DOHH2 (cell line): ENCODE measurements at regions not wholly inside any gene's neighbourhood (a gene's known extent, or its start where the extent isn't known, plus 50 kb on each side); places are given as distances from the start of the nearest gene placed in this dataset.

Experiments used
- H3F3A ChIP-seq: fragments of 200-600 bp; sonication (generic), shearing (Covaris generic); 2 replicates; pipeline ENCODE4 v1.6.0; 2016; ENCODE audit warnings: antibody characterized with exemption, mild to moderate bottlenecking; ENCODE audit not compliant: control insufficient read depth, insufficient read depth
- H3K27ac ChIP-seq: fragments of 200-600 bp; sonication (generic); 2 replicates; pipeline ENCODE4 v1.5.1; 2014; ENCODE audit warnings: low read depth, mild to moderate bottlenecking, low read length, moderate library complexity
- H3K27me3 ChIP-seq: fragments of 200-600 bp; sonication (generic); 2 replicates; pipeline ENCODE4 v1.6.1; 2014; ENCODE audit warnings: mild to moderate bottlenecking, low read length, mixed read lengths; ENCODE audit not compliant: control insufficient read depth
- H3K36me3 ChIP-seq: fragments of 200-600 bp; sonication (generic); 2 replicates; pipeline ENCODE4 v1.6.1; 2014; ENCODE audit warnings: mild to moderate bottlenecking, low read length, moderate library complexity, mixed read lengths; ENCODE audit not compliant: control insufficient read depth
- H3K4me1 ChIP-seq: fragments of 200-600 bp; sonication (generic); 2 replicates; pipeline ENCODE4 v1.6.1; 2014; ENCODE audit warnings: mild to moderate bottlenecking, low read length, mixed read lengths; ENCODE audit not compliant: control insufficient read depth
- H3K4me2 ChIP-seq: fragments of 200-600 bp; sonication (generic); 2 replicates; pipeline ENCODE4 v1.6.0; 2014; ENCODE audit warnings: mild to moderate bottlenecking, low read length, moderate library complexity
- H3K4me3 ChIP-seq: fragments of 200-600 bp; sonication (generic); 2 replicates; pipeline ENCODE4 v1.5.1; 2014; ENCODE audit warnings: mild to moderate bottlenecking, low read length, mixed read lengths
- H3K79me2 ChIP-seq: fragments of 200-600 bp; sonication (generic); 2 replicates; pipeline ENCODE4 v1.6.1; 2014; ENCODE audit warnings: mild to moderate bottlenecking, low read length, mixed read lengths; ENCODE audit not compliant: control insufficient read depth
- H3K9me2 ChIP-seq: fragments of 200-600 bp; sonication (generic); replicated peaks from 2 replicates; pipeline ENCODE4 v1.6.1; 2014; ENCODE audit warnings: mild to moderate bottlenecking, low read length, mixed read lengths; ENCODE audit not compliant: control insufficient read depth
- H3K9me3 ChIP-seq: fragments of 200-600 bp; sonication (generic); 2 replicates; pipeline ENCODE4 v1.6.1; 2014; ENCODE audit warnings: antibody characterized with exemption, low read length, mixed read lengths; ENCODE audit not compliant: control insufficient read depth, insufficient read depth
- H4K20me1 ChIP-seq: fragments of 200-600 bp; sonication (generic); 2 replicates; pipeline ENCODE4 v1.6.0; 2014; ENCODE audit warnings: low read depth, mild to moderate bottlenecking, antibody characterized with exemption, low read length, moderate library complexity; ENCODE audit not compliant: control insufficient read depth, insufficient read depth
- CTCF ChIP-seq: fragments of 200-600 bp; sonication (generic); IDR thresholded peaks from one replicate; pipeline ENCODE4 v1.5.1; 2014; ENCODE audit warnings: antibody characterized with exemption, mild to moderate bottlenecking, low read depth, low read length; ENCODE audit not compliant: poor library complexity, severe bottlenecking
- EZH2phosphoT487 ChIP-seq: fragments of 200-600 bp; sonication (generic); IDR thresholded peaks from 2 replicates; pipeline ENCODE4 v1.6.1; 2017; ENCODE audit warnings: borderline replicate concordance, mild to moderate bottlenecking, antibody characterized with exemption, low read length, moderate library complexity, mixed read lengths

GRCh38 chr21:29450058-29450457 lies 151.3 kb downstream of the BACH1 start:
- H4K20me1 ChIP-seq, result no peaks in the 10 kb centered on the region
- no peaks in the 10 kb centered on the region for H3F3A ChIP-seq
- H3K27ac ChIP-seq, result no peak overlapping the region
- peaks cover 8% of the 10 kb centered on the region for H3K4me1 ChIP-seq
- TF ChIP-seq CTCF (no peak), EZH2phosphoT487 (no peak)
- no peak overlapping the region for H3K4me2 ChIP-seq
- H3K27me3 ChIP-seq, result no peaks in the 10 kb centered on the region
- H3K9me2 ChIP-seq, result no peaks in the 10 kb centered on the region
- no peaks in the 10 kb centered on the region for H3K79me2 ChIP-seq
- H3K4me3 ChIP-seq, result no peak overlapping the region
- H3K36me3 ChIP-seq, result no peaks in the 10 kb centered on the region
- no peaks in the 10 kb centered on the region for H3K9me3 ChIP-seq

GRCh38 chr21:29453511-29453910 lies 154.8 kb downstream of the BACH1 start:
- Histone ChIP-seq H3K4me1 (peaks cover 8% of the 10 kb centered on the region), H3K9me2 (no peaks in the 10 kb centered on the region), H3K36me3 (no peaks in the 10 kb centered on the region), H3K27ac (no peak overlapping the region), H3K79me2 (no peaks in the 10 kb centered on the region), H4K20me1 (no peaks in the 10 kb centered on the region), H3K4me2 (no peak overlapping the region), H3K4me3 (no peak overlapping the region), H3F3A (no peaks in the 10 kb centered on the region), H3K9me3 (no peaks in the 10 kb centered on the region), H3K27me3 (no peaks in the 10 kb centered on the region)
- TF ChIP-seq EZH2phosphoT487 (no peak), CTCF (no peak)

- no peaks in the 10 kb centered on the region for H3K9me3 ChIP-seq
- TF ChIP-seq EZH2phosphoT487 (no peak), CTCF (no peak)
- H3K9me2 ChIP-seq, result no peaks in the 10 kb centered on the region
Measured at GRCh38 chr21:29454179-29454578, 155.5 kb downstream of the BACH1 start.

GRCh38 chr21:29462479-29462878 lies 163.8 kb downstream of the BACH1 start:
- no peaks in the 10 kb centered on the region for H3K36me3 ChIP-seq
- no peaks in the 10 kb centered on the region for H4K20me1 ChIP-seq
- TF ChIP-seq EZH2phosphoT487, result no peak
- TF ChIP-seq CTCF, result no peak
- H3K27me3 ChIP-seq, result no peaks in the 10 kb centered on the region
- H3K9me3 ChIP-seq, result no peaks in the 10 kb centered on the region; the same call in 1 of the 2 replicates
- no peaks in the 10 kb centered on the region for H3K9me2 ChIP-seq
- H3K4me2 ChIP-seq, result no peak overlapping the region
- H3F3A ChIP-seq, result no peaks in the 10 kb centered on the region
- no peak overlapping the region for H3K27ac ChIP-seq
- no peak overlapping the region for H3K4me3 ChIP-seq
- no peaks in the 10 kb centered on the region for H3K4me1 ChIP-seq
- no peaks in the 10 kb centered on the region for H3K79me2 ChIP-seq

More at GRCh38 chr21:29454179-29454578, 155.5 kb downstream of the BACH1 start:
- no peaks in the 10 kb centered on the region for H3K36me3 ChIP-seq
- no peaks in the 10 kb centered on the region for H3F3A ChIP-seq
- H4K20me1 ChIP-seq, result no peaks in the 10 kb centered on the region
- H3K4me1 ChIP-seq, result peaks cover 8% of the 10 kb centered on the region
- no peak overlapping the region for H3K4me3 ChIP-seq
- H3K4me2 ChIP-seq, result no peak overlapping the region
- H3K27me3 ChIP-seq, result no peaks in the 10 kb centered on the region
- H3K79me2 ChIP-seq, result no peaks in the 10 kb centered on the region
- no peak overlapping the region for H3K27ac ChIP-seq
